Endothelial cell of umbilical vein (primary cell): ENCODE measurements at regions not wholly inside any gene's neighbourhood (a gene's known extent, or its start where the extent isn't known, plus 50 kb on each side); places are given as distances from the start of the nearest gene placed in this dataset.

Source experiments
- BruUV-seq: library from RNA; stranded (reverse); fragments of 400-500 nt; replicated peaks from 2 replicates; lab custom pipeline; 2021; lab: Mats Ljungman, UMichigan
- CTCF ChIA-PET: fragments of 300-600, 350-600 bp; sonication (Branson Sonifier 250); formaldehyde crosslinking; loops from one replicate; lab custom pipeline; 2021; ENCODE audit warnings: antibody characterized with exemption, inconsistent platforms; lab: Charles Lee
- POLR2A ChIA-PET: fragments of 300-600, 350-600 bp; sonication (Branson Sonifier 250); formaldehyde crosslinking; loops from one replicate; lab custom pipeline; 2021; ENCODE audit warnings: antibody characterized with exemption, inconsistent platforms; lab: Charles Lee
- DNase-seq: peaks from one replicate; pipeline ENCODE4 v3.0.0-alpha.2; 2011; ENCODE audit warnings: low read depth, low spot score
- FAIRE-seq: peaks from 2 replicates; lab custom pipeline; 2011; peaks lifted over from hg19 to GRCh38; lab: Jason Lieb, UNC
- H2AFZ ChIP-seq: 2 replicates; pipeline ENCODE4 v1.6.0; 2012; ENCODE audit warnings: low read depth, low read length, control low read depth, inconsistent platforms
- H3K27ac ChIP-seq: 2 replicates; pipeline ENCODE4 v1.5.1; 2011; ENCODE audit warnings: low read depth, mild to moderate bottlenecking, control low read depth, low read length, moderate library complexity; ENCODE audit not compliant: insufficient read depth
- H3K27me3 ChIP-seq, 2 experiments: 2 replicates each; pipeline versions ENCODE4 v1.6.0 to v1.6.1; 2011; ENCODE audit warnings: low read length in 2 of 2, mixed read lengths in 1 of 2; ENCODE audit not compliant: control insufficient read depth in 2 of 2, insufficient read depth in 2 of 2
- H3K36me3 ChIP-seq, 2 experiments: 2 replicates in 1 of 2; 3 replicates in 1 of 2; pipeline ENCODE4 v1.5.1; 2011; ENCODE audit warnings: low read length in 2 of 2, mild to moderate bottlenecking in 1 of 2, moderate library complexity in 1 of 2; ENCODE audit not compliant: control insufficient read depth in 2 of 2, insufficient read depth in 2 of 2; ENCODE audit errors: extremely low read depth in 1 of 2
- H3K4me1 ChIP-seq: 3 replicates; pipeline ENCODE4 v1.5.1; 2011; ENCODE audit warnings: mild to moderate bottlenecking, low read length; ENCODE audit not compliant: control insufficient read depth, insufficient read depth; ENCODE audit errors: extremely low read depth
- H3K4me2 ChIP-seq: 2 replicates; pipeline ENCODE4 v1.6.1; 2011; ENCODE audit warnings: low read length, control low read depth, mixed read lengths; ENCODE audit not compliant: insufficient read depth
- H3K4me3 ChIP-seq, 3 experiments: fragments of 200-600 bp in 1 of 3; sonication (generic), shearing (Covaris generic) in 1 of 3; replicated peaks in 1 of 3; 2 replicates each; pipeline ENCODE4 v1.5.1; 2011 to 2016; ENCODE audit warnings: control low read depth in 3 of 3, low read length in 3 of 3, mild to moderate bottlenecking in 2 of 3, inconsistent platforms in 1 of 3, low read depth in 1 of 3, moderate library complexity in 1 of 3; ENCODE audit not compliant: insufficient read depth in 1 of 3
- H3K79me2 ChIP-seq: 2 replicates; pipeline ENCODE4 v1.6.0; 2012; ENCODE audit warnings: low read length, inconsistent platforms; ENCODE audit not compliant: control insufficient read depth, insufficient read depth
- H3K9ac ChIP-seq: replicated peaks from 2 replicates; pipeline ENCODE3; 2011; ENCODE audit warnings: low read length, control low read depth; ENCODE audit not compliant: insufficient read depth; ENCODE audit errors: extremely low read depth
- H3K9me1 ChIP-seq: replicated peaks from 3 replicates; pipeline ENCODE4 v1.6.0; 2011; ENCODE audit warnings: mild to moderate bottlenecking, low read length; ENCODE audit not compliant: control insufficient read depth, insufficient read depth; ENCODE audit errors: extremely low read depth
- H3K9me3 ChIP-seq: replicated peaks from 2 replicates; pipeline ENCODE4 v1.5.1; 2012; ENCODE audit warnings: low read length, inconsistent platforms; ENCODE audit not compliant: control insufficient read depth, insufficient read depth
- H4K20me1 ChIP-seq: replicated peaks from 2 replicates; pipeline ENCODE3; 2011; ENCODE audit warnings: mild to moderate bottlenecking, low read length; ENCODE audit not compliant: control insufficient read depth, insufficient read depth; ENCODE audit errors: extremely low read depth
- EZH2 ChIP-seq: IDR thresholded peaks from 2 replicates; pipeline ENCODE4 v1.6.1; 2012; ENCODE audit warnings: borderline replicate concordance, low read depth, mild to moderate bottlenecking, moderate library complexity, low read length, inconsistent platforms; ENCODE audit not compliant: severe bottlenecking
- FOS ChIP-seq: IDR thresholded peaks from 2 replicates; pipeline ENCODE4 v1.6.1; 2011; ENCODE audit warnings: mild to moderate bottlenecking, low read length, moderate library complexity, borderline replicate concordance; ENCODE audit not compliant: insufficient read depth
- GATA2 ChIP-seq: IDR thresholded peaks from 2 replicates; pipeline ENCODE4 v1.7.0; 2011; ENCODE audit warnings: low read depth, mild to moderate bottlenecking, moderate library complexity, mixed read lengths, low read length; ENCODE audit not compliant: insufficient read length, insufficient read depth
- MYC ChIP-seq: IDR thresholded peaks from one replicate; pipeline ENCODE4 v1.6.1; 2011; ENCODE audit warnings: mild to moderate bottlenecking, low read depth, low read length
- POLR2A ChIP-seq: IDR thresholded peaks from 2 replicates; pipeline ENCODE4 v1.6.1; 2012; ENCODE audit warnings: low read depth, mild to moderate bottlenecking, control low read depth, low read length
- POLR2AphosphoS5 ChIP-seq: IDR thresholded peaks from 2 replicates; pipeline ENCODE4 v1.6.1; 2012; ENCODE audit warnings: low read depth, mild to moderate bottlenecking, control low read depth, low read length, moderate library complexity; ENCODE audit not compliant: insufficient read depth
- dilution Hi-C: fragments of 300-500 bp; cut with MboI; formaldehyde crosslinking; loops from one replicate; pipeline ENCODE4 v1.15.0; 2019; ENCODE audit warnings: low sequenced_read_pairs; ENCODE audit not compliant: extremely low pct_ligation_motif_present
- intact Hi-C: fragments of 100-400 bp; cut with micrococcal nuclease; formaldehyde crosslinking; loops from one replicate; pipeline ENCODE4 v1.10.0; 2022
- TF ChIP-seq, protein P1 (sequence below), 2 donors: IDR thresholded peaks; 1 replicate in 1 of 2; 2 replicates in 1 of 2; pipeline ENCODE4 v1.5.1; 2011; ENCODE audit warnings: low read length in 2 of 2, mild to moderate bottlenecking in 2 of 2, moderate library complexity in 2 of 2, control low read depth in 1 of 2, inconsistent platforms in 1 of 2, low read depth in 1 of 2; ENCODE audit not compliant: insufficient read depth in 1 of 2; ENCODE audit errors: extremely low read depth in 1 of 2
- TF ChIP-seq, protein P2 (sequence below): IDR thresholded peaks from 2 replicates; pipeline ENCODE4 v1.6.1; 2011; ENCODE audit not compliant: insufficient read depth, insufficient read length

GRCh38 chr4:159910721-159911120, 807.8 kb downstream of the RAPGEF2 start:
- no peaks in the 10 kb centered on the region for H3K79me2 ChIP-seq
- ChIA-PET CTCF (interaction anchor here (0.9 kb wide), 1 partner anchor 12 kb away, joined by 3 read pairs; no protein-coding TSS in a partner anchor), POLR2A (no interaction called here)
- H3K36me3 ChIP-seq, result no peaks in the 10 kb centered on the region
- FAIRE-seq (no peak), DNase-seq (no peak)
- no peak overlapping the region for H3K27ac ChIP-seq
- intact Hi-C loops (no loop called here), dilution Hi-C loops (no loop called here)
- H3K4me1 ChIP-seq, result no peaks in the 10 kb centered on the region
- TF ChIP-seq POLR2A, result no peak
- H3K9ac ChIP-seq, result no peak overlapping the region
- H2AFZ ChIP-seq, result no peak overlapping the region
- H3K27me3 ChIP-seq, result no peaks in the 10 kb centered on the region
- no peak overlapping the region for H3K4me2 ChIP-seq
- H4K20me1 ChIP-seq, result no peaks in the 10 kb centered on the region
- no peak overlapping the region for H3K4me3 ChIP-seq
- no peaks in the 10 kb centered on the region for H3K9me1 ChIP-seq
- H3K9me3 ChIP-seq, result no peaks in the 10 kb centered on the region
- no TSS peak for BruUV-seq

DNA sequence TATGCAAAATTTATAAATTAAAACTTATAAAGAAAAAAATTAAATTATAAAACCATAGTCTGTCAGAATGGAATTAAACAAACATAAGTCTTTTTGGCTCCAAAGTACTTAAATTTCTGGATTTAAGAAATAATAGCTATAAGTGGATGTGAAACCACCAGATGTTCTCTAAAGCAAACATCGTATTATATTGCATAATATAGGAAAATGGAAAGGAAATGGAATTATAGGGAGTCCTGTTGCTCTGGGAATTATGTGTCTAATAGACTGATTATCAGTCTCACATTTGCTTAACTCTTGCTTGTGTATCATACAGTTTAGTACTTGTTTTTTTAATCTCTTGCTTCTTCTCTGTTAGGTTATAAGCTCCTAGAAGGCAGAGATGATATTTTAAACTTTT, 819.2 kb downstream of the RAPGEF2 start:
- intact Hi-C loops, result no loop called here
- no peaks in the 10 kb centered on the region for H4K20me1 ChIP-seq
- FAIRE-seq (no peak), DNase-seq (no peak)
- no peaks in the 10 kb centered on the region for H3K79me2 ChIP-seq
- BruUV-seq, result no TSS peak
- no peaks in the 10 kb centered on the region for H3K27me3 ChIP-seq
- no peak overlapping the region for H2AFZ ChIP-seq
- H3K9me1 ChIP-seq, result no peaks in the 10 kb centered on the region
- dilution Hi-C loops, result no loop called here
- no peaks in the 10 kb centered on the region for H3K9me3 ChIP-seq
- H3K4me1 ChIP-seq, result no peaks in the 10 kb centered on the region
- TF ChIP-seq GATA2 (no peak), EZH2 (no peak), POLR2AphosphoS5 (no peak), POLR2A (no peak), MYC (no peak), FOS (no peak)
- TF ChIP-seq, protein P1, sequence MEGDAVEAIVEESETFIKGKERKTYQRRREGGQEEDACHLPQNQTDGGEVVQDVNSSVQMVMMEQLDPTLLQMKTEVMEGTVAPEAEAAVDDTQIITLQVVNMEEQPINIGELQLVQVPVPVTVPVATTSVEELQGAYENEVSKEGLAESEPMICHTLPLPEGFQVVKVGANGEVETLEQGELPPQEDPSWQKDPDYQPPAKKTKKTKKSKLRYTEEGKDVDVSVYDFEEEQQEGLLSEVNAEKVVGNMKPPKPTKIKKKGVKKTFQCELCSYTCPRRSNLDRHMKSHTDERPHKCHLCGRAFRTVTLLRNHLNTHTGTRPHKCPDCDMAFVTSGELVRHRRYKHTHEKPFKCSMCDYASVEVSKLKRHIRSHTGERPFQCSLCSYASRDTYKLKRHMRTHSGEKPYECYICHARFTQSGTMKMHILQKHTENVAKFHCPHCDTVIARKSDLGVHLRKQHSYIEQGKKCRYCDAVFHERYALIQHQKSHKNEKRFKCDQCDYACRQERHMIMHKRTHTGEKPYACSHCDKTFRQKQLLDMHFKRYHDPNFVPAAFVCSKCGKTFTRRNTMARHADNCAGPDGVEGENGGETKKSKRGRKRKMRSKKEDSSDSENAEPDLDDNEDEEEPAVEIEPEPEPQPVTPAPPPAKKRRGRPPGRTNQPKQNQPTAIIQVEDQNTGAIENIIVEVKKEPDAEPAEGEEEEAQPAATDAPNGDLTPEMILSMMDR (IDR thresholded peaks at IDR 0.05; ENCODE audit: extremely low read depth in 1 of 2, insufficient read depth in 1 of 2, low read depth in 1 of 2, low read length in 2 of 2), result no peak
- TF ChIP-seq, protein P2, sequence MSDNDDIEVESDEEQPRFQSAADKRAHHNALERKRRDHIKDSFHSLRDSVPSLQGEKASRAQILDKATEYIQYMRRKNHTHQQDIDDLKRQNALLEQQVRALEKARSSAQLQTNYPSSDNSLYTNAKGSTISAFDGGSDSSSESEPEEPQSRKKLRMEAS, result no peak
- CTCF ChIA-PET, result interaction anchor here (1.6 kb wide), 1 partner anchor 25 kb away, joined by 3 read pairs; no protein-coding TSS in a partner anchor
- no peak overlapping the region for H3K4me2 ChIP-seq
- H3K4me3 ChIP-seq, result no peak overlapping the region
- POLR2A ChIA-PET, result no interaction called here
- no peak overlapping the region for H3K9ac ChIP-seq
- H3K27ac ChIP-seq, result no peak overlapping the region
- H3K36me3 ChIP-seq, result no peaks in the 10 kb centered on the region
